ENCODE measurements at regions not wholly inside any gene's neighbourhood (a gene's known extent, or its start where the extent isn't known, plus 50 kb on each side); places are given as distances from the start of the nearest gene placed in this dataset.

- TF ChIP-seq CTCF (conservative IDR thresholded peaks at IDR 0.05 in 1 of 2, IDR thresholded peaks at IDR 0.05 in 1 of 2; ENCODE audit: extremely low read depth in 1 of 2, insufficient read depth in 1 of 2, low read depth in 1 of 2, low read length in 2 of 2), result no peak
- no peak for TF ChIP-seq EZH2 (IDR thresholded peaks at IDR 0.05; ENCODE audit: borderline replicate concordance, low read length)
Observed at GRCh38 chr13:71962126-71962525, 95.1 kb upstream of the DACH1 start.

All from mammary epithelial cell (primary cell).